Sigmoid colon (tissue), 4 donors: ENCODE measurements at regions not wholly inside any gene's neighbourhood (a gene's known extent, or its start where the extent isn't known, plus 50 kb on each side); places are given as distances from the start of the nearest gene placed in this dataset.

Experiments used
- CTCF ChIP-seq, 4 experiments: fragments of 450-650 bp in 3 of 4; fragments of 200-600 bp in 1 of 4; IDR thresholded peaks; one replicate each; pipeline ENCODE4 v1.5.1; 2016 to 2019; ENCODE audit warnings: antibody characterized with exemption in 4 of 4, mild to moderate bottlenecking in 3 of 4, moderate library complexity in 2 of 4
- EP300 ChIP-seq, 4 donors: sonication (generic); formaldehyde crosslinking; IDR thresholded peaks; one replicate each; pipeline ENCODE4 v1.6.1; 2017; ENCODE audit warnings: antibody characterized with exemption in 4 of 4

- TF ChIP-seq CTCF (IDR thresholded peaks at IDR 0.05): no peak
- TF ChIP-seq EP300 (IDR thresholded peaks at IDR 0.05): no peak
Measured at GRCh38 chr15:97502038-97502437, 458.5 kb upstream of the ARRDC4 start.
